Keratinocyte (primary cell): ENCODE measurements at regions not wholly inside any gene's neighbourhood (a gene's known extent, or its start where the extent isn't known, plus 50 kb on each side); places are given as distances from the start of the nearest gene placed in this dataset.

ENCODE experiments used
- DNase-seq: peaks from one replicate; pipeline ENCODE4 v3.0.0-alpha.2; 2011; ENCODE audit warnings: low read depth, missing footprints, low spot score
- FAIRE-seq: peaks from 2 replicates; lab custom pipeline; 2011; peaks lifted over from hg19 to GRCh38; lab: Jason Lieb, UNC
- H2AFZ ChIP-seq: 2 replicates; pipeline ENCODE4 v1.6.0; 2012; ENCODE audit warnings: low read length, control low read depth, inconsistent platforms; ENCODE audit not compliant: control insufficient read depth
- H3K27ac ChIP-seq: 2 replicates; pipeline ENCODE4 v1.5.1; 2011; ENCODE audit warnings: low read length; ENCODE audit not compliant: control insufficient read depth, insufficient read depth
- H3K27me3 ChIP-seq: 3 replicates; pipeline ENCODE4 v1.6.0; 2011; ENCODE audit warnings: low read length; ENCODE audit not compliant: control insufficient read depth, insufficient read depth; ENCODE audit errors: extremely low read depth
- H3K36me3 ChIP-seq, 2 experiments: 2 replicates in 1 of 2; 3 replicates in 1 of 2; pipeline ENCODE4 v1.5.1; 2011; ENCODE audit warnings: low read length in 2 of 2, mild to moderate bottlenecking in 1 of 2; ENCODE audit not compliant: control insufficient read depth in 2 of 2, insufficient read depth in 2 of 2; ENCODE audit errors: extremely low read depth in 1 of 2
- H3K4me1 ChIP-seq: 3 replicates; pipeline ENCODE4 v1.5.1; 2011; ENCODE audit warnings: low read length; ENCODE audit not compliant: control insufficient read depth, insufficient read depth; ENCODE audit errors: extremely low read depth
- H3K4me2 ChIP-seq: 3 replicates; pipeline ENCODE4 v1.6.0; 2011; ENCODE audit warnings: low read depth, low read length; ENCODE audit not compliant: control insufficient read depth, insufficient read depth; ENCODE audit errors: extremely low read depth
- H3K4me3 ChIP-seq, 3 experiments: fragments of 200-600 bp in 1 of 3; sonication (generic) in 1 of 3; 2 replicates in 2 of 3; 3 replicates in 1 of 3; pipeline ENCODE4 v1.5.1; 2011 to 2016; ENCODE audit warnings: low read length in 3 of 3, mild to moderate bottlenecking in 3 of 3, control low read depth in 2 of 3, inconsistent platforms in 1 of 3, low read depth in 1 of 3, mixed read lengths in 1 of 3, mixed run types in 1 of 3, moderate library complexity in 1 of 3; ENCODE audit not compliant: control insufficient read depth in 2 of 3, insufficient read depth in 2 of 3; ENCODE audit errors: extremely low read depth in 1 of 3
- H3K79me2 ChIP-seq: 2 replicates; pipeline ENCODE4 v1.6.0; 2012; ENCODE audit warnings: low read length; ENCODE audit not compliant: control insufficient read depth, insufficient read depth
- H3K9ac ChIP-seq: 3 replicates; pipeline ENCODE4 v1.6.0; 2011; ENCODE audit warnings: low read length; ENCODE audit not compliant: control insufficient read depth, insufficient read depth; ENCODE audit errors: extremely low read depth
- H3K9me1 ChIP-seq: 3 replicates; pipeline ENCODE4 v1.6.0; 2011; ENCODE audit warnings: low read length; ENCODE audit not compliant: control insufficient read depth, insufficient read depth; ENCODE audit errors: extremely low read depth
- H3K9me3 ChIP-seq: 2 replicates; pipeline ENCODE4 v1.5.1; 2012; ENCODE audit warnings: low read depth, low read length; ENCODE audit not compliant: control insufficient read depth
- H4K20me1 ChIP-seq: 3 replicates; pipeline ENCODE4 v1.6.0; 2011; ENCODE audit warnings: low read length; ENCODE audit not compliant: control insufficient read depth, insufficient read depth; ENCODE audit errors: extremely low read depth
- CTCF ChIP-seq, 3 experiments: IDR thresholded peaks in 1 of 3; conservative IDR thresholded peaks in 1 of 3; optimal IDR thresholded peaks in 1 of 3; 2 replicates in 2 of 3; 3 replicates in 1 of 3; pipeline versions ENCODE3 to v1.5.1; 2011; ENCODE audit warnings: low read length in 3 of 3, mild to moderate bottlenecking in 3 of 3, moderate library complexity in 2 of 3, control low read depth in 1 of 3, inconsistent platforms in 1 of 3; ENCODE audit not compliant: insufficient read depth in 2 of 3; ENCODE audit errors: extremely low read depth in 1 of 3
- EZH2 ChIP-seq: IDR thresholded peaks from one replicate; pipeline ENCODE4 v1.6.1; 2012; ENCODE audit warnings: inconsistent platforms, mild to moderate bottlenecking, low read length, moderate library complexity
- dilution Hi-C: fragments of 300-500 bp; cut with MboI; formaldehyde crosslinking; loops from one replicate; pipeline ENCODE4 v1.7.0; 2020; ENCODE audit warnings: low sequenced_read_pairs; ENCODE audit not compliant: extremely low pct_ligation_motif_present

GRCh38 chr4:1465173-1466033, 59.2 kb upstream of the NKX1-1 start:
- H3K79me2 ChIP-seq: no peaks in the 10 kb centered on the region
- H3K27me3 ChIP-seq: peaks cover 28% of the 10 kb centered on the region
- H3K27ac ChIP-seq: no peak overlapping the region
- dilution Hi-C loops: no loop called here
- H3K4me2 ChIP-seq: no peak overlapping the region
- no peaks in the 10 kb centered on the region for H4K20me1 ChIP-seq
- no peak for TF ChIP-seq CTCF (optimal IDR thresholded peaks at IDR 0.05 in 1 of 3, IDR thresholded peaks at IDR 0.05 in 1 of 3, conservative IDR thresholded peaks at IDR 0.05 in 1 of 3; ENCODE audit: extremely low read depth in 1 of 3, insufficient read depth in 2 of 3, low read length in 3 of 3)
- TF ChIP-seq EZH2: no peak
- H3K4me3 ChIP-seq: no peak overlapping the region
- H3K9me3 ChIP-seq: peaks cover 1% of the 10 kb centered on the region
- H3K9me1 ChIP-seq: no peaks in the 10 kb centered on the region
- DNase-seq: no peak
- H3K4me1 ChIP-seq: no peaks in the 10 kb centered on the region
- no peaks in the 10 kb centered on the region for H3K36me3 ChIP-seq
- H2AFZ ChIP-seq: no peak overlapping the region
- H3K9ac ChIP-seq: no peak overlapping the region
- no peak for FAIRE-seq

DNA sequence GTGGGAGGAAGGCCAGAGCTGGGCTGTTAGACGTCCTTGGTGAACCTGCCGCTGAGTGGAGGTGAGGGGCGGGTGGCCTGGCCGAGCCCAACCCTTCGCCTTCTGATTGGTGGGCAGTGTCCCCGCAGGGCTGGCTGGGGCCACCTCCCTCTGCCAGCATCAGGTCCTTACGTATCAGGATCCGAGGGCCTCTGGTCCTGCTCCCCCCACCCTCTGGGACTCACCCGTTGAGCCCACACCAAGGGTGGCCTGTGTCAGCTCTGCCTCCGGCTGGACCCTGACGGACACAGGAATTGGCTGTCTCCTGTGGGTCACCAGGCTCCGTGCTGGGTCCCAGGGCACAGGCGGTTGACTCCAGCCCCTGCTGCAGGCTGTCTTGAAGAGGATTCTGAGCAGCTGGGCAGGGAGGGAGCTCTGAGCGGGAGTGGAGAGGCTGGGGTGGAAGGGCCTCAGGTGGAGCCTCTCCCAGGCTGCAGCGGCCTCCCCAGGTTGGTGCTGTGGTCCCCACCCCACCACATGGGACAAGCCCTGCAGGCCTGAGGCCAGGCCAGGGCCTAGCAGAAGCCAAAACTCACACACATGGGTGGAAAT, 58.4 kb upstream of the NKX1-1 start:
- TF ChIP-seq CTCF (optimal IDR thresholded peaks at IDR 0.05 in 1 of 3, IDR thresholded peaks at IDR 0.05 in 1 of 3, conservative IDR thresholded peaks at IDR 0.05 in 1 of 3; ENCODE audit: extremely low read depth in 1 of 3, insufficient read depth in 2 of 3, low read length in 3 of 3): no peak
- no peak for TF ChIP-seq EZH2
- Histone ChIP-seq H3K4me1 (no peaks in the 10 kb centered on the region), H3K4me3 (no peak overlapping the region), H3K9me3 (peaks cover 1% of the 10 kb centered on the region), H2AFZ (no peak overlapping the region), H3K27me3 (peaks cover 36% of the 10 kb centered on the region), H3K4me2 (no peak overlapping the region), H3K79me2 (no peaks in the 10 kb centered on the region), H3K9me1 (no peaks in the 10 kb centered on the region), H3K27ac (no peak overlapping the region), H3K9ac (no peak overlapping the region), H4K20me1 (no peaks in the 10 kb centered on the region), H3K36me3 (no peaks in the 10 kb centered on the region)
- DNase-seq (no peak), FAIRE-seq (no peak)
- dilution Hi-C loops: no loop called here
